HepG2 (cell line): ENCODE measurements at regions not wholly inside any gene's neighbourhood (a gene's known extent, or its start where the extent isn't known, plus 50 kb on each side); places are given as distances from the start of the nearest gene placed in this dataset.

ENCODE experiments used
- ATAC-seq: fragments of 200-7000 bp; cut with Tn5 transposase; 3 replicates; pipeline ENCODE4 v1.9.1; 2020; ENCODE audit warnings: mild to moderate bottlenecking, moderate library complexity
- BruUV-seq: library from RNA; stranded (reverse); fragments of 400-500 nt; replicated peaks from 2 replicates; lab custom pipeline; 2021; lab: Mats Ljungman, UMichigan
- CTCF ChIA-PET: fragments of 300-600 bp; formaldehyde crosslinking; extraction: SDS; loops from one replicate; lab custom pipeline; 2021; ENCODE audit warnings: low total read pairs, inconsistent platforms, low intra/inter-chr PET ratio; lab: Yijun Ruan, JAX
- POLR2A ChIA-PET: fragments of 350-600 bp; sonication (Branson Sonifier 250); formaldehyde crosslinking; loops from one replicate; lab custom pipeline; 2020; ENCODE audit warnings: antibody characterized with exemption, inconsistent platforms; lab: Yijun Ruan, JAX
- DNase-seq: peaks from one replicate; pipeline ENCODE4 v3.0.0-alpha.2; 2015; ENCODE audit warnings: low spot score
- FAIRE-seq: peaks from 3 replicates; lab custom pipeline; 2011; peaks lifted over from hg19 to GRCh38; lab: Jason Lieb, UNC
- H2AFZ ChIP-seq: one replicate; pipeline ENCODE4 v1.6.1; 2011; ENCODE audit warnings: low read length, inconsistent platforms
- H3K27ac ChIP-seq: fragments of 300-600 bp; 3 replicates; pipeline ENCODE4 v1.8.0; 2011; ENCODE audit warnings: mixed run types, mild to moderate bottlenecking, mixed read lengths, low read length, inconsistent platforms; ENCODE audit not compliant: insufficient read depth; ENCODE audit errors: extremely low read length
- H3K27me3 ChIP-seq, 2 experiments: fragments of 200-600 bp in 1 of 2; 2 replicates in 1 of 2; 3 replicates in 1 of 2; pipeline versions ENCODE4 v1.6.0 to v1.8.0; 2011; ENCODE audit warnings: low read length in 2 of 2, mild to moderate bottlenecking in 2 of 2, moderate library complexity in 2 of 2, inconsistent platforms in 1 of 2; ENCODE audit not compliant: insufficient read depth in 2 of 2, control insufficient read depth in 1 of 2
- H3K36me3 ChIP-seq, 2 experiments: fragments of 200-600 bp in 1 of 2; replicated peaks in 1 of 2; 2 replicates in 1 of 2; 3 replicates in 1 of 2; pipeline versions ENCODE4 v1.5.1 to v1.8.0; 2011; ENCODE audit warnings: low read length in 2 of 2, inconsistent platforms in 1 of 2; ENCODE audit not compliant: insufficient read depth in 2 of 2, control insufficient read depth in 1 of 2
- H3K4me1 ChIP-seq: 2 replicates; pipeline ENCODE4 v1.5.1; 2012; ENCODE audit warnings: low read length, inconsistent platforms; ENCODE audit not compliant: insufficient read depth
- H3K4me2 ChIP-seq: 2 replicates; pipeline ENCODE4 v1.6.0; 2011; ENCODE audit warnings: low read depth, low read length, inconsistent platforms
- H3K4me3 ChIP-seq, 3 experiments: fragments of 200-600 bp in 1 of 3; sonication (generic), shearing (Covaris generic) in 1 of 3; replicated peaks in 1 of 3; 2 replicates each; pipeline ENCODE4 v1.5.1; 2011 to 2016; ENCODE audit warnings: low read length in 3 of 3, inconsistent platforms in 2 of 3, low read depth in 2 of 3, mild to moderate bottlenecking in 2 of 3, control low read depth in 1 of 3, mixed read lengths in 1 of 3; ENCODE audit not compliant: insufficient read depth in 1 of 3
- H3K79me2 ChIP-seq: one replicate; pipeline ENCODE4 v1.6.1; 2011; ENCODE audit warnings: low read length, inconsistent platforms; ENCODE audit not compliant: insufficient read depth
- H3K9ac ChIP-seq: 2 replicates; pipeline ENCODE4 v1.6.0; 2011; ENCODE audit warnings: mild to moderate bottlenecking, low read depth, low read length, inconsistent platforms; ENCODE audit not compliant: insufficient read depth
- H3K9me3 ChIP-seq: 2 replicates; pipeline ENCODE4 v1.5.1; 2012; ENCODE audit warnings: mild to moderate bottlenecking, low read length
- H4K20me1 ChIP-seq: 2 replicates; pipeline ENCODE4 v1.6.0; 2011; ENCODE audit warnings: inconsistent platforms, mild to moderate bottlenecking, low read length, moderate library complexity; ENCODE audit not compliant: insufficient read depth
- FOXA3 ChIP-seq: IDR thresholded peaks from 2 replicates; pipeline ENCODE4 v1.6.1; 2016; ENCODE audit warnings: missing genetic modification reagents, missing compliant biosample characterization
- HDAC2 ChIP-seq: sonication (generic); formaldehyde crosslinking; IDR thresholded peaks from 2 replicates; pipeline ENCODE4 v1.4.0; 2020; ENCODE audit warnings: missing genetic modification reagents
- MED8 ChIP-seq: sonication (generic); formaldehyde crosslinking; IDR thresholded peaks from 2 replicates; pipeline ENCODE4 v1.8.1; 2023; ENCODE audit warnings: mild to moderate bottlenecking, missing genetic modification reagents; ENCODE audit not compliant: insufficient replicate concordance
- MXD4 ChIP-seq: IDR thresholded peaks from 2 replicates; pipeline ENCODE4 v1.6.1; 2016; ENCODE audit warnings: mild to moderate bottlenecking, missing biosample characterization, missing genetic modification reagents
- PCBP1 ChIP-seq: fragments of 200-400 bp; formaldehyde crosslinking; IDR thresholded peaks from 2 replicates; pipeline ENCODE4 v1.6.1; 2017; ENCODE audit warnings: mild to moderate bottlenecking, low read depth, low read length, borderline replicate concordance
- SMAD3 ChIP-seq: sonication (generic); formaldehyde crosslinking; IDR thresholded peaks from 2 replicates; pipeline ENCODE4 v1.4.0; 2020; ENCODE audit warnings: missing genetic modification reagents
- ZNF136 ChIP-seq: sonication (generic); formaldehyde crosslinking; IDR thresholded peaks from 2 replicates; pipeline ENCODE4 v1.8.1; 2022; ENCODE audit warnings: low read depth, mild to moderate bottlenecking, moderate library complexity, missing genetic modification reagents
- ZNF292 ChIP-seq: sonication (generic); formaldehyde crosslinking; IDR thresholded peaks from 2 replicates; pipeline ENCODE4 v1.8.1; 2022; ENCODE audit warnings: mild to moderate bottlenecking, low read depth, missing genetic modification reagents, borderline replicate concordance
- ZNF30 ChIP-seq: sonication (generic); formaldehyde crosslinking; IDR thresholded peaks from 2 replicates; pipeline ENCODE4 v1.5.0; 2020; ENCODE audit warnings: mild to moderate bottlenecking, missing genetic modification reagents
- ZNF350 ChIP-seq: sonication (generic); formaldehyde crosslinking; IDR thresholded peaks from 2 replicates; pipeline ENCODE4 v1.4.0; 2020; ENCODE audit warnings: mild to moderate bottlenecking, low read depth, missing genetic modification reagents, borderline replicate concordance
- ZNF431 ChIP-seq: sonication (generic); formaldehyde crosslinking; IDR thresholded peaks from 2 replicates; pipeline ENCODE4 v1.9.0; 2022; ENCODE audit warnings: missing genetic modification reagents, low read depth, mild to moderate bottlenecking, borderline replicate concordance
- ZNF605 ChIP-seq: sonication (generic); formaldehyde crosslinking; IDR thresholded peaks from 2 replicates; pipeline ENCODE4 v1.8.0; 2022; ENCODE audit warnings: mild to moderate bottlenecking, missing genetic modification reagents
- ZNF629 ChIP-seq: sonication (generic); formaldehyde crosslinking; conservative IDR thresholded peaks from 2 replicates; pipeline ENCODE4 v1.5.0; 2020; ENCODE audit warnings: missing genetic modification reagents
- ZNF781 ChIP-seq: sonication (generic); formaldehyde crosslinking; IDR thresholded peaks from 2 replicates; pipeline ENCODE4 v1.5.1; 2020; ENCODE audit warnings: borderline replicate concordance, mild to moderate bottlenecking, missing genetic modification reagents; ENCODE audit errors: not compliant biosample characterization
- ZNF879 ChIP-seq: sonication (generic); formaldehyde crosslinking; IDR thresholded peaks from 2 replicates; pipeline ENCODE4 v1.8.1; 2023; ENCODE audit warnings: missing genetic modification reagents
- WGBS: methylation state at CpG from one replicate; pipeline ENCODE4 v1.1.6; 2017; ENCODE audit warnings: low lambda C conversion rate; 5-methylcytosine and 5-hydroxymethylcytosine counted together
- in situ Hi-C: cut with HindIII; loops from 2 replicates; pipeline ENCODE4 v1.10.0; 2017; ENCODE audit warnings: low pct_unique_long_range_greater_than_20kb; ENCODE audit not compliant: extremely low pct_ligation_motif_present
- intact Hi-C: fragments of 100-400 bp; cut with micrococcal nuclease; formaldehyde crosslinking; loops from one replicate; pipeline ENCODE4 v1.10.0; 2022; ENCODE audit not compliant: unreplicated experiment
- TF ChIP-seq, protein P1 (sequence below): sonication (generic); formaldehyde crosslinking; IDR thresholded peaks from 2 replicates; pipeline ENCODE4 v1.5.0; 2020; ENCODE audit warnings: mild to moderate bottlenecking, low read depth, missing genetic modification reagents, borderline replicate concordance
- TF ChIP-seq, protein P2 (sequence below): sonication (generic); formaldehyde crosslinking; IDR thresholded peaks from 2 replicates; pipeline ENCODE4 v1.5.0; 2020; ENCODE audit warnings: mild to moderate bottlenecking, missing genetic modification reagents, moderate library complexity

DNA sequence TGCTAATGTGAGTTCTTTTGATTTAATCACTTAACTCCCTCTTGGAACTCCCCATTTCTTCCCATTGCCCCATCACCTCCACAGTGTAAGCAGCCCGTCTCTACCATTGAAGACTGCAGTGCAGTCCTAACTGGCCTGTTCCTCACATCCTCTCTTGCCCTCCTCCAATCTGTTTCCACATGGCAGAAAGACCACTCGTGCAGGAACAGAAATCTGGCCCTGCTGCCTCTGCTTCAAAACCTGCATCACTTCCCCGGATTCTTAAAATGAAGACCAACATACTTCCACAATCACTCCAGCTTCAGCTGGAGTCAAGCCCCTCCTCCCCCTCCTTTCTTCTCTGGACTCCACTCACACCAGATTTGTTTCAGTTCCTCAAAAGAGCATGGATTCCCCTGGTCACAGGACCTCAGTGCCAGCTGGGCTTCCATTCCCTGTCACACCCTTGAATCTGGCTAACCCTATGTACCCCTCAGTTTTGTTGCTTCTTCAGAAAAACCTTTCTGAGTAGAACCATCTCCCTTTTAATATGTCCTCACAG lies 802.3 kb downstream of the MAFB start:
- Histone ChIP-seq H3K79me2 (no peaks in the 10 kb centered on the region), H3K4me2 (no peak overlapping the region), H3K27me3 (no peaks in the 10 kb centered on the region), H3K4me3 (no peak overlapping the region), H4K20me1 (no peaks in the 10 kb centered on the region), H3K27ac (no peak overlapping the region), H3K36me3 (no peaks in the 10 kb centered on the region), H3K4me1 (no peaks in the 10 kb centered on the region), H3K9me3 (peaks cover 88% of the 10 kb centered on the region), H2AFZ (no peak overlapping the region), H3K9ac (no peak overlapping the region)
- in situ Hi-C loops, result no loop called here
- intact Hi-C loops, result no loop called here
- CTCF ChIA-PET, result no interaction called here
- 11% methylated on average over 3 of the region's 3 CpGs for WGBS
- DNase-seq (no peak), FAIRE-seq (no peak), ATAC-seq (no peak)
- POLR2A ChIA-PET, result no interaction called here
- no TSS peak for BruUV-seq
- no peak for TF ChIP-seq HDAC2 (CRISPR knock-in tag)
- TF ChIP-seq SMAD3 (CRISPR knock-in tag), result no peak
- no peak for TF ChIP-seq ZNF292 (CRISPR knock-in tag)

DNA sequence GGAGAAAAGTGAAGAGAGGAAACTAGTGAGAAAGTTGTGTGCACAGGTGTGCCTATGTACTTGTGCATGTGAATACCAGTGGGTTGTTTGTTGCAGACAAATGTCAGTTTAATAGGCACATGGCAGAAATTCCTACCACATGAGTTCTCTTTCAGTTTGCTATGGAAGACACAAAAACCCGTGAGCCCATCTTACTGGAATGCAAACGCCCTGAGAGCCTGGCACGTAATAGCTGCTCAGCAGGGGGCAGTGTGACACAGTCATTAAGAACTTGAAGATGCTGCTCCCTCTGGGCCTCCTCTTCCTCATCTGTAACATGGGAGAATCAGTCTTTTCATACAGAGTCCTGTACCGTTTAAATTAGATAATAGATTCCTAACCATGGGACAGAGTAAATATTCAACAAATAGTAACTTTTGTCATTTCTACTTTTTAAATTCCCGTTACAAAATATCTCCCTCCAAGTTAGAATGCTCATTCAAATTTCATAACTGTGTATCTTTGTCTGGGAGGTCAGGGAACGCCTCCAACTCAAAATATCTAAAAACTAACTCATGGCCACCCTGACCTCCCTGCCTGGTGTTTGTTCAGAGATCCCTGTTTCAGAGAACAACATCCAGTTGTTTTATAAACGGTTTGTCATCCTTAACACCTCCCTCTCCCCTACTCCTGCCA lies 802.9 kb downstream of the MAFB start:
- FAIRE-seq (peak; percentile 4), ATAC-seq (peak; percentile 46; the same call in 2 of the 3 replicates), DNase-seq (peak; percentile 21)
- Histone ChIP-seq H3K4me2 (no peak overlapping the region), H3K36me3 (no peaks in the 10 kb centered on the region), H3K4me1 (no peaks in the 10 kb centered on the region), H3K9ac (no peak overlapping the region), H3K4me3 (no peak overlapping the region), H2AFZ (no peak overlapping the region), H4K20me1 (no peaks in the 10 kb centered on the region), H3K27ac (no peak overlapping the region), H3K9me3 (peaks cover 88% of the 10 kb centered on the region), H3K27me3 (no peaks in the 10 kb centered on the region), H3K79me2 (no peaks in the 10 kb centered on the region)
- 14% methylated on average over 7 of the region's 7 CpGs for WGBS
- in situ Hi-C loops (no loop called here), intact Hi-C loops (no loop called here)
- CTCF ChIA-PET, result no interaction called here
- BruUV-seq, result no TSS peak
- POLR2A ChIA-PET, result no interaction called here
- no peak for TF ChIP-seq FOXA3 (CRISPR knock-in tag)
- TF ChIP-seq ZNF879, result no peak
- no peak for TF ChIP-seq MXD4 (CRISPR knock-in tag)
- TF ChIP-seq, protein P1, sequence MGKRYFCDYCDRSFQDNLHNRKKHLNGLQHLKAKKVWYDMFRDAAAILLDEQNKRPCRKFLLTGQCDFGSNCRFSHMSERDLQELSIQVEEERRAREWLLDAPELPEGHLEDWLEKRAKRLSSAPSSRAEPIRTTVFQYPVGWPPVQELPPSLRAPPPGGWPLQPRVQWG (CRISPR knock-in tag), result no peak
- TF ChIP-seq ZNF350 (CRISPR knock-in tag), result no peak
- TF ChIP-seq ZNF292 (CRISPR knock-in tag), result no peak
- no peak for TF ChIP-seq ZNF781 (CRISPR knock-in tag)
- TF ChIP-seq MED8 (CRISPR knock-in tag), result no peak
- no peak for TF ChIP-seq ZNF431 (CRISPR knock-in tag)
- TF ChIP-seq ZNF605 (CRISPR knock-in tag), result no peak
- TF ChIP-seq ZNF136 (CRISPR knock-in tag), result no peak
- no peak for TF ChIP-seq PCBP1
- TF ChIP-seq, protein P2, sequence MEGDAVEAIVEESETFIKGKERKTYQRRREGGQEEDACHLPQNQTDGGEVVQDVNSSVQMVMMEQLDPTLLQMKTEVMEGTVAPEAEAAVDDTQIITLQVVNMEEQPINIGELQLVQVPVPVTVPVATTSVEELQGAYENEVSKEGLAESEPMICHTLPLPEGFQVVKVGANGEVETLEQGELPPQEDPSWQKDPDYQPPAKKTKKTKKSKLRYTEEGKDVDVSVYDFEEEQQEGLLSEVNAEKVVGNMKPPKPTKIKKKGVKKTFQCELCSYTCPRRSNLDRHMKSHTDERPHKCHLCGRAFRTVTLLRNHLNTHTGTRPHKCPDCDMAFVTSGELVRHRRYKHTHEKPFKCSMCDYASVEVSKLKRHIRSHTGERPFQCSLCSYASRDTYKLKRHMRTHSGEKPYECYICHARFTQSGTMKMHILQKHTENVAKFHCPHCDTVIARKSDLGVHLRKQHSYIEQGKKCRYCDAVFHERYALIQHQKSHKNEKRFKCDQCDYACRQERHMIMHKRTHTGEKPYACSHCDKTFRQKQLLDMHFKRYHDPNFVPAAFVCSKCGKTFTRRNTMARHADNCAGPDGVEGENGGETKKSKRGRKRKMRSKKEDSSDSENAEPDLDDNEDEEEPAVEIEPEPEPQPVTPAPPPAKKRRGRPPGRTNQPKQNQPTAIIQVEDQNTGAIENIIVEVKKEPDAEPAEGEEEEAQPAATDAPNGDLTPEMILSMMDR (CRISPR knock-in tag), result peak; percentile 52
- no peak for TF ChIP-seq ZNF30
- TF ChIP-seq ZNF629 (CRISPR knock-in tag), result peak; percentile 43; the same call in 1 of the 2 replicates
